OCI-M1 (cell line): ENCODE measurements at regions not wholly inside any gene's neighbourhood (a gene's known extent, or its start where the extent isn't known, plus 50 kb on each side); places are given as distances from the start of the nearest gene placed in this dataset.

Experiments used
- DNase-seq: peaks from one replicate; lab custom pipeline; 2025; lab: John Stamatoyannopoulos, UW

GRCh38 chr13:30845297-30846214, 60.5 kb upstream of the MEDAG start:
- peak; percentile 29 for DNase-seq

GRCh38 chr13:30846311-30846710, 59.8 kb upstream of the MEDAG start:
- DNase-seq, result no peak

GRCh38 chr13:30846866-30847265, 59.2 kb upstream of the MEDAG start:
- DNase-seq, result no peak

GRCh38 chr13:30847650-30848307, 58.3 kb upstream of the MEDAG start:
- no peak for DNase-seq

GRCh38 chr13:30848332-30849027, 57.6 kb upstream of the MEDAG start:
- DNase-seq, result no peak

- DNase-seq, result no peak
These were observed 56.5 kb upstream of the MEDAG start for GRCh38 chr13:30849611-30850010.

- DNase-seq, result no peak
These were observed 55.7 kb upstream of the MEDAG start for GRCh38 chr13:30850204-30850866.

- no peak for DNase-seq
These were observed 55.2 kb upstream of the MEDAG start for GRCh38 chr13:30850867-30851211.

- DNase-seq, result no peak
These were observed 54.4 kb upstream of the MEDAG start for GRCh38 chr13:30851697-30852096.

- no peak for DNase-seq
These were observed 50.5 kb upstream of the MEDAG start for GRCh38 chr13:30855569-30855968.

GRCh38 chr13:30856005-30856790, 49.9 kb upstream of the MEDAG start:
- DNase-seq, result no peak
